Medulla oblongata (tissue), 1 donor: ENCODE measurements at regions not wholly inside any gene's neighbourhood (a gene's known extent, or its start where the extent isn't known, plus 50 kb on each side); places are given as distances from the start of the nearest gene placed in this dataset.
"Not testable (repeated sequence)": the region's sequence is repeated elsewhere in the genome, so short reads cannot be mapped to it uniquely, and the experiment has no call there.

Experiments
- DNase-seq: peaks from one replicate; pipeline ENCODE4 v3.0.0-alpha.2; 2015; ENCODE audit errors: extremely low spot score

DNA sequence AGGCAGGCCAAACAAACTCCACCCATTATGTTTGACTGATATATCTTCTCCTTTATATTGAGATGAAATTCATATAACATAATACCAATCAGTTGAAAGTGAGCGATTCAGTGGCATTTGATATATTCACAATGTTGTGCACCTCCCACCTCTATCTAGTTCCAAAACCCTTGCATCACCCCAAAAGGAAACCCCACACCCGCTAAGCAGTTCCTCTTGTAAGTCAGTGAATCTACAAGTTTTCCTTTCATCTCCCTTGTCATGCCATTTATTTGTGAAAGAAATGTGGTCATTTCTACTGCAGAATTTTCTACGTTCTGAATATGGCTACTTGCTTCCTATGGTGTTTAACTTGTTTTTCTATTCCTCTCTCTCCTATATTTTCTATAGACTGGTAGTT is 99.4 kb upstream of the PTPN3 start:
- no peak for DNase-seq

GRCh38 chr9:109599131-109599530 is 101.0 kb upstream of the PTPN3 start:
- DNase-seq: no peak

DNA sequence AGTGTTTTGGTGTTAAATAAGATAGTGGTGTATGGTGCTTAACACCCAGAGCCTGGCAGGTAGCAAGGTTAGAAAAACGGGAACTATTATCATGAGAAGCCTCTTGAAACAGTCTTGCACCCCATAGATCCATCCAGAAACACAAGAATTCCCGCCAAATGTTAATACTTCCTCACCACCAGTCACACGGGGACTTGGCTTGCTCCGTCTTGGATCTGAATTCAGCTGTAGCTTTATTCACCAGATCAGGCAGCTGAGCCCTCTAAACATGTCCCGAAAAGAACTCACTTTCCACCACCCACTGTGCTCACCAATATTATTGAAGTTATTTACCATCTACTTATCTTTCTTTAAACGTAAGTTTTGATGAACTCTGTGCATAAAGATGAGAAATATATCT is 101.6 kb upstream of the PTPN3 start:
- DNase-seq: no peak

DNA sequence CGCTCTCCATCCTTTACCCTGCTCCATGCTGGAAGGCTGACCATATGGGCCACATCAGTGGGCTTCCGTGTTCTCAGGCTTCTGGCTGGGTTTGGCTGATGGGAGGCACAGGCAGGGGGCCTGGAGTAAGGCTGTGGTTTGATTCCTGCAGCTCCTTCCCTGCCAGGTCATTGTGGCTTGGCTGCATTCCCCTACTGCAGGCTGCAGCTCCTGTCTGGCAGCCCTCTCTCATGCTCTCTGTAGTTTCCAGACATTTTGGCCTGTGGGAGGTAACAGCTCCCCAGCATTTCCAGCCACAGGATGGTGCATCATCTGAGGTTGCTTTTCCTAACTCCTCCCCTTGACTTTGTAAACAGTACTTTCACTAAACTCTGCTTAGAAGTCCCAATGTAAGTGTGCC is 102.0 kb upstream of the PTPN3 start:
- DNase-seq: no peak

DNA sequence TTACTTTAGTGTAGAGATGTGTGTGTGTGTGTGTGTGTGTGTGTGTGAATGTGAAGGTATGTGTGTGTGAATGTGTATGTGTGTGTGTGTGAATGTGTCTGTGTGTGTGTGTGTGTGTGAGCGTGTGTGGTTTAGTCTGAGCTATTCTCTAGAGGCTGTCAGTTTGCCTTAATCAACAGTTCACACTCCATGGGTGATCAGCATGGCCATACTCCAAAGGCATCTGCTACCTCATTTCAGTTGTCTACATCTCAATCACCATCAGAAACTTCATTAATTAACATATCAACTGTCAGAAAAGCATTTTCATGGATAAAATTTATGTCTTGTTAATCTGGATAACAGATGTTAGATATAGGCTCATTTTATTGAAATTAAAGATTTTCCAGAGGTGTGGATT is 103.1 kb upstream of the PTPN3 start:
- no peak for DNase-seq

DNA sequence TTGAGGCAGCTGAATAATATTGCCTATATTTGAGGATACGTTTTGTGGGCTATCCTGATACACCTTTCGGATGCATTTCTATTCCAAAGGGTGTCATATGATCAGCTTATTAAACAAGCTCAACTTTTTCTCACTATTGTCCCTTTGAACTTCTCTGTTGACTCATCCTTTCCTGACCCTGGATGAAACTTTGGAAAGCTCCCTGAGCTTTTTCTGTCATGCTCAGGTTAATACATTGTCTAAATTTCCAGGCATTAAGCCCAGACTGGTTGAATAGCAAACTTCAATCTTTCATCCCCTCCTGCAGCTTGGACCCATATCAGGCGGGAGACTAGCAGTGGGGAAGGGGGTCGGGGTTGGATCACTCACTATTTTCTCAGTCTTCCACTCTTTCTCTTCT is 104.9 kb upstream of the PTPN3 start:
- DNase-seq: peak; percentile 34

- DNase-seq: no peak
Measured at GRCh38 chr9:109604131-109604530, 106.0 kb upstream of the PTPN3 start.

- peak; percentile 23 for DNase-seq
Measured at GRCh38 chr9:109604781-109605180, 106.7 kb upstream of the PTPN3 start.

GRCh38 chr9:109609060-109609459 is 111.0 kb upstream of the PTPN3 start:
- DNase-seq: no peak

GRCh38 chr9:109616571-109617120 is 118.5 kb upstream of the PTPN3 start:
- no peak for DNase-seq

GRCh38 chr9:109619310-109619709 is 121.2 kb upstream of the PTPN3 start:
- peak; percentile 52 for DNase-seq

- DNase-seq: no peak
Measured at GRCh38 chr9:109624143-109624542, 126.0 kb upstream of the PTPN3 start.

DNA sequence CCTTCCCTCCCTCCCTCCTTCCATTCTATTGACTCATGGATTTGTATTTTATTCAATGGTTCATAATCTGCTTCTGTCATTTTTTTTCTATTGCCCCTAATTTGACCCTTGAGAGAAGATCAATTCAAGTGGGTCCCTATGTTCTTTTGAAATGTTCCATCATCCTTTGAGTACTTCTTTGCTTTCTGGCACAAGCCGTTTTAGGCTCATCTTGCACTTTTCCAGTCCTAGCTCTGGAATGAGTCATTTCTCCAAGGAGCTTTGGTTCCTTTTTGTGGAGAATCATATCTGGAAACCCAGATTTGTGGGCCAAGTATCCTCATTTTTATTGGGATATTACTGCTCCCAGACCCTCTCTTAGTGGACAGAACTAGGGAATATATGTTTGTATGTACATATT is 126.8 kb upstream of the PTPN3 start:
- DNase-seq: no peak

DNA sequence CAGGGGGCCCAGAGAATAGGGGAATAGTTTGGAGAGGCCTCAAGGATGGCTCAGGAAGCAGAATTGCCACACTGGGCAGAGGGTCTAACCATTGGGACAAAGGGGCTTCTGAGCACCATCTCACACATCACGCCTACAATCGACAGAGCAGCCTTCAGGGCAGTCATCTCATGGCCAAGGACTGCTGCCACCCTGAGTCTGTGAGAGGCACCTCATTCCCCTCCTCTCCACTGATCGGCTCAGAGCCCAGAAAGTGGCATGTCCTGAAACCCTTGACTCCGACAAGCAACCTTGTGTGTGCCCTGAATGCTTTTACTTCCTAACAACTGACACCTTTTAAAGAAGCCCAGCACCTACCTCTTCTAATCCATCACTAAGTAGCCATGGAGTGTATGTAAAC is 128.9 kb upstream of the PTPN3 start:
- DNase-seq: peak; percentile 22

DNA sequence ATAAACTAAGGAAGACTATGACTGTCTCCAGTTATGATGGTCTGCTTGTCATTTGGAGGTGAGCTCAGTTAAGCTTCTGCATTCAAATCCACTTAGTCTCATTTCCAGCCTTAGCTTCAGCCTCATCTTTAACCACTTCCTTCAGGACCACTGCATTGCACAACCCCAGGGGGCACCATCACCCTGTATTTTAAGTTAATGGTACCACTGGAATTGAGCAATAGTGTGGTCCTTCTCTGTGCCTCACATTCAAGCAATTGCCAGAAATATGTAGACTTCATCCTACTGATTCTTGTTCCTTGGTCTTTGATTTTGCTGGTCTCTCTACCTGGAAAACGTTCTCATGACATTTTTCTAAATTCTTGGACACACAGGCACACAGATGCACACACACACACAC is 131.5 kb upstream of the PTPN3 start:
- DNase-seq: no peak

DNA sequence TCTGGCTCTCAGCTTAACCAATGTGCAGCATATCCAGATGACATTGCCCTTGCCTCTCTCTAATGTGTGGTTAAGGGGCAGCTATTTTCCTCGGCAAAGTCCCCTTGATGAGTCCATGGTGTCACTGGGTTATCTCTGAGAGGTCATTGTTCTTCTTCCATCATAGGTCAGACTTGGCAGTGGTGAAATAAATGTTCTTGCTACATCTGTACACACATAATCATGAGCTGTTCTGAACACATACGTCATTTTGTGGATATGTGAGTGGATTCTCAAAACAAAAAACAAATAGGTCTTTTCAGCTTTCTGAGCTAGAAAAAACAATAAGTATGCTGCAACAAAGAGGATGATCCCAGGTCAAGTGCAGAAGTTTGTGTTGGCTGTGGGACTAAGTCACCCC is 134.7 kb upstream of the PTPN3 start:
- DNase-seq: peak; percentile 82

- peak; percentile 50 for DNase-seq
Measured at GRCh38 chr9:109639674-109640579, 140.1 kb upstream of the PALM2AKAP2 start.

GRCh38 chr9:109640580-109641371 is 139.2 kb upstream of the PALM2AKAP2 start:
- peak; percentile 42 for DNase-seq

GRCh38 chr9:109641372-109641659 is 138.7 kb upstream of the PALM2AKAP2 start:
- no peak for DNase-seq

- DNase-seq: no peak
Measured at GRCh38 chr9:109652112-109652511, 127.9 kb upstream of the PALM2AKAP2 start.

DNA sequence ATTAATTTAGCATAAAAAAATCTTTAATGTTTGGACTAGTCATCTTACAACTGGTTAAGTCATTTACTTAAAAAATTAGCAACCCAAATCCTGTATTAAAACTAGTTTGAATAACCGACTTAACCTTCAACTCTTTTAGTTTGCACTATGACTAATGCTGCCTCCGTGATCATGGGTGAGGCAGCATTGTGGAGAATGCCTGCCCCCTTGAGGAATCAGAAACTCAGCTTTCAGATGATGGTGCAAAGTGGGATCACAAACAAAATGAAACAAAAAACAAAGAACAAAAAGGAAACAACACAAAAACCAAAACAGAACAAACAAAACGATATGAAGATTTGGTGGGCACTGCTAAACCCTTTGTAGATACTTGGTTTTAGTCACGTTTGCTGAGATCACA is 127.0 kb upstream of the PALM2AKAP2 start:
- peak; percentile 64 for DNase-seq

- no peak for DNase-seq
Measured at GRCh38 chr9:109653470-109653869, 126.5 kb upstream of the PALM2AKAP2 start.

DNA sequence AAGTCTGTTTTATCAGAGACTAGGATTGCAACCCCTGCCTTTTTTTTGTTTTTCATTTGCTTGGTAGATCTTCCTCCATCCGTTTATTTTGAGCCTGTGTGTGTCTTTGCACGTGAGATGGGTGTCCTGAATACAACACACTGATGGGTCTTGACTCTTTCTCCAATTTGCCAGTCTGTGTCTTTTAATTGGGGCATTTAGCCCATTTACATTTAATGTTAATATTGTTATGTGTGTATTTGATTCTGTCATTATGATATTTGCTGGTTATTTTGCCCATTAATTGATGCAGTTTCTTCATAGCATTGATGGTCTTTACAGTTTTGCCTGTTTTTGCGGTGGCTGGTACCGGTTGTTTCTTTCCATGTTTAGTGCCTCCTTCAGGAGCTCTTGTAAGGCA is 116.0 kb upstream of the PALM2AKAP2 start:
- DNase-seq: not testable (repeated sequence)
